ENCODE measurements at regions not wholly inside any gene's neighbourhood (a gene's known extent, or its start where the extent isn't known, plus 50 kb on each side); places are given as distances from the start of the nearest gene placed in this dataset.

- DNase-seq (ENCODE audit: low read depth in 2 of 2): no peak
Measured at GRCh38 chr6:19454721-19455392, 382.3 kb upstream of the ID4 start.

GRCh38 chr6:19463250-19463649 lies 373.9 kb upstream of the ID4 start:
- DNase-seq (ENCODE audit: low read depth in 2 of 2): no peak

GRCh38 chr6:19463925-19464324 lies 373.2 kb upstream of the ID4 start:
- no peak for DNase-seq (ENCODE audit: low read depth in 2 of 2)

GRCh38 chr6:19465256-19465655 lies 371.9 kb upstream of the ID4 start:
- DNase-seq (ENCODE audit: low read depth in 2 of 2): no peak

- no peak for DNase-seq (ENCODE audit: low read depth in 2 of 2)
Measured at GRCh38 chr6:19465760-19466159, 371.4 kb upstream of the ID4 start.

- no peak for DNase-seq (ENCODE audit: low read depth in 2 of 2)
Measured at GRCh38 chr6:19470333-19470732, 366.8 kb upstream of the ID4 start.

- no peak for DNase-seq (ENCODE audit: low read depth in 2 of 2)
Measured at GRCh38 chr6:19472153-19472552, 365.0 kb upstream of the ID4 start.

GRCh38 chr6:19472850-19473249 lies 364.3 kb upstream of the ID4 start:
- no peak for DNase-seq (ENCODE audit: low read depth in 2 of 2)

- DNase-seq (ENCODE audit: low read depth in 2 of 2): no peak
Measured at GRCh38 chr6:19477563-19477962, 359.6 kb upstream of the ID4 start.

GRCh38 chr6:19478273-19478672 lies 358.9 kb upstream of the ID4 start:
- no peak for DNase-seq (ENCODE audit: low read depth in 2 of 2)

GRCh38 chr6:19478992-19479391 lies 358.2 kb upstream of the ID4 start:
- DNase-seq (ENCODE audit: low read depth in 2 of 2): no peak

GRCh38 chr6:19479551-19479950 lies 357.6 kb upstream of the ID4 start:
- DNase-seq (ENCODE audit: low read depth in 2 of 2): no peak

GRCh38 chr6:19492636-19493405 lies 344.3 kb upstream of the ID4 start:
- DNase-seq (ENCODE audit: low read depth in 2 of 2): no peak

GRCh38 chr6:19501737-19502245 lies 335.4 kb upstream of the ID4 start:
- DNase-seq (ENCODE audit: low read depth in 2 of 2): no peak

GRCh38 chr6:19502301-19502700 lies 334.9 kb upstream of the ID4 start:
- DNase-seq (ENCODE audit: low read depth in 2 of 2): no peak

- no peak for DNase-seq (ENCODE audit: low read depth in 2 of 2)
Measured at GRCh38 chr6:19515939-19516338, 321.2 kb upstream of the ID4 start.

- no peak for DNase-seq (ENCODE audit: low read depth in 2 of 2)
Measured at GRCh38 chr6:19519941-19520340, 317.2 kb upstream of the ID4 start.

GRCh38 chr6:19524366-19525186 lies 312.6 kb upstream of the ID4 start:
- DNase-seq (ENCODE audit: low read depth in 2 of 2): no peak

GRCh38 chr6:19525673-19526072 lies 311.5 kb upstream of the ID4 start:
- no peak for DNase-seq (ENCODE audit: low read depth in 2 of 2)

GRCh38 chr6:19530188-19530587 lies 307.0 kb upstream of the ID4 start:
- DNase-seq (ENCODE audit: low read depth in 2 of 2): no peak

- no peak for DNase-seq (ENCODE audit: low read depth in 2 of 2)
Measured at GRCh38 chr6:19535351-19535750, 301.8 kb upstream of the ID4 start.

- DNase-seq (ENCODE audit: low read depth in 2 of 2): no peak
Measured at GRCh38 chr6:19536838-19537237, 300.3 kb upstream of the ID4 start.

Data from stimulated activated CD8-positive, alpha-beta memory T cell treated with anti-CD3 and anti-CD28 coated beads, Interleukin-7, amount 100 ng/mL, for 4 hours (primary cell).